ENCODE measurements at regions not wholly inside any gene's neighbourhood (a gene's known extent, or its start where the extent isn't known, plus 50 kb on each side); places are given as distances from the start of the nearest gene placed in this dataset.

DNA sequence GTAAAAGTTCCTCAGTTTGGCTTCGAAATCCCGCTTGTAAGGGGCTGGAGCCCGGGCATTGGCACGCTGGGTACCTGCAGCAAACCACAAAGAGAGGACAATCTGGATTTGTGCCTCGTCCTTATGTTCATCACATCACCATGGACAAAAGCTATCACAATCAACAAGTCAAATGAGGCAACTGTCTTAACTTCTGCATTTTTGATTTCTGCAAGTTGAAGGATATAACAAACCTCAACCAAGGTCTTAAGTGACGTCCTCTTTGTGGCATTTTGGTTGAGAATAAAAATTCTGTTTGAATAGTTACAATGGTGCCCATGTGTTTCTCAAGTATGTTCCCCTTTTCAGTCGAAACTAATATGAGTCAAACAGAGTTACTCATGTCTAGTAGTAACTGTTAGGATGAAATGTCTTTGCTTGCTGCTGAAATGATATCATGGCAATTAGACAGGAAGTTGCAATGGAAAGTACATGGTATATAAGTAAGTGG is 70.8 kb upstream of the STK17B start:
- no peak for TF ChIP-seq CTCF (IDR thresholded peaks at IDR 0.05)
- TF ChIP-seq POLR2A (IDR thresholded peaks at IDR 0.05), result no peak

Measured in thyroid gland (tissue), 4 donors.